ENCODE measurements at regions not wholly inside any gene's neighbourhood (a gene's known extent, or its start where the extent isn't known, plus 50 kb on each side); places are given as distances from the start of the nearest gene placed in this dataset.

DNA sequence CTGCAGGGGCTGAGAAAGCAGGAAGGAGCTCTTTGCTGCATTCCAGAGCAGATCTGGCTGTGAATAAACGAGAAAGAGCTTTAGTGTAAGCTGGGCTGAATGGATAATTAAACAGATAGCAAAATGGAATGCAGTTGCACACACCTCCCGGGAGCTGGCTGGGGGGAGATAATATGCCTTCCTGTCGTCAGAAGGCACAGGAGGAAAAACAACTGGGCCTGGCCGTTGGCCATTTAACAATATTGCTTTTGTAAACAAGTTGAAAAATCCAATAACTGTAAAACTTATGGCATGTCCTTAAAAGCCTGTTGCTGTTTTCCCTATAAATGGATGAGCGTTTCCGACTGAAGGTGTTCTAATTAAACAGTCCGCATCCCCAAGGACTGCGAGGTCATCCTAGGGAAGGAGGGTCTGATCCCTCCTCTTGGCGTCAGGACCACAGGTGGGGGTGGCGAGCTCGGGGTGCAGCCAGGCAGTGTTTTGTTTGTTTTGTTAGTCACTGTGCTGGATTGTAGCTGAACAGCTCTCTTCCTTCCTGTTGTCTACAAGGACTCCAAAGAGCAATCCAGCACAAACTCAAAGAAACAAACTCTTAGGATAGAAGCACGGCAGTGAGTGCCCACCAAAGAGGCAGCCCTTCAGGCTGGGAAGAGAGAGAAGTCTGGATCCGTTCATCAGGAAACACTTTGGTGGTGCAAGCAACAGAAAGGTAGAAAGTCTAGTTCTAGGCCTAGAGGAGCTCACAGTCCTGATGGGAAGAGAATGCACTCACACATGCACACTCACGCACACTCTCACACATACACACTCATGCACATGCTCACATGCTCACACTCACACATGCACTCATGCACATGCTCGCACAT, 133.4 kb upstream of the SMAD3 start:
- no peak for TF ChIP-seq CTCF (IDR thresholded peaks at IDR 0.05; ENCODE audit: low read depth, low read length)
- DNase-seq (ENCODE audit: low read depth in 2 of 2), result peak; percentile 75 to 81
- H3K4me3 ChIP-seq (replicated peaks in 1 of 2; ENCODE audit: low read depth in 2 of 2, low read length in 2 of 2), result peak overlapping the region in 1 of 2 donors; percentile 9

GRCh38 chr15:66932634-66933024, 132.8 kb upstream of the SMAD3 start:
- DNase-seq (ENCODE audit: low read depth in 2 of 2), result no peak
- no peak overlapping the region for H3K4me3 ChIP-seq (replicated peaks in 1 of 2; ENCODE audit: low read depth in 2 of 2, low read length in 2 of 2)
- TF ChIP-seq CTCF (IDR thresholded peaks at IDR 0.05; ENCODE audit: low read depth, low read length), result no peak

DNA sequence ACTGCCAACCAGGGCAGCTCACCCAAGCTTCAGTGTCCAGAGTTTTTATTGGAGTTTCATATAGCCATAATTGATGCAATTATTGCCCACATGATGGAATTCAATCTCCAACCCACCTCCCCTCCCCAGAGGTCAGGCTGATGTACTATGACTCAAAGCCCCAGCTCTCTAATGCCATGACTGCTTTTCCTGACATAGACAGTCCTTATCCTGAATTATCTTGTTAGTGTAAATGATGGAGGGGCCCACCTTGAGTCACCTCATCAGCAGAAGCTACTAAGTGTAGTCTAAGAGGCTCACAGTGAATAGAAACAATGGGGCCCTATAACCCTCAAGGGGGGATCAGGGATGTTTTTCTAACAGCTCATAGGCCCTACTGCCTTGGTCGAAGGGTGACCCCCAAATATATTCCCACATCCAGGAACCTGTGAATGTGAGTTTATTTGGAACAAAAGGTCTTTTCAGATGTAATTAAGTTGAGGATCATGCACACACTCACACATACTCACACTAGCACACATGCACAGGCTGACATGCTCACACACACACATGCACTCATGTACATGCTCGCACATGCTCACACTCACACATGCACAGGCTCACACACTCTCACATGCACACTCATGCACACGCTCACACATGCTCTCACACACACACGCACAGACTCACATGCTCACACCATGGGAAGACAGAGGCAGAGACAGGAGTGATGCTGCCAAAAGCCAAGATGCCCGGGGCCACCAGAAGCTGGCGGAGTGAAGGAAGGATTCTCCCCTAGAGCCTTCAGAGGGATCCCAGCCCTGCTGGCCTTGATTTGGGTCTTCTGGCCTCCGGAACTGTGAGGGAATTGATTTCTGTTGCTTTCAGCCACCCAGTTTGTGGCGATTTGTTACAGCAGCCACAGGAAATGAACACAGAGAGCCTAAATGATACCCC, 131.2 kb upstream of the SMAD3 start:
- no peak for TF ChIP-seq CTCF (IDR thresholded peaks at IDR 0.05; ENCODE audit: low read depth, low read length)
- no peak overlapping the region for H3K4me3 ChIP-seq (replicated peaks in 1 of 2; ENCODE audit: low read depth in 2 of 2, low read length in 2 of 2)
- no peak for DNase-seq (ENCODE audit: low read depth in 2 of 2)

DNA sequence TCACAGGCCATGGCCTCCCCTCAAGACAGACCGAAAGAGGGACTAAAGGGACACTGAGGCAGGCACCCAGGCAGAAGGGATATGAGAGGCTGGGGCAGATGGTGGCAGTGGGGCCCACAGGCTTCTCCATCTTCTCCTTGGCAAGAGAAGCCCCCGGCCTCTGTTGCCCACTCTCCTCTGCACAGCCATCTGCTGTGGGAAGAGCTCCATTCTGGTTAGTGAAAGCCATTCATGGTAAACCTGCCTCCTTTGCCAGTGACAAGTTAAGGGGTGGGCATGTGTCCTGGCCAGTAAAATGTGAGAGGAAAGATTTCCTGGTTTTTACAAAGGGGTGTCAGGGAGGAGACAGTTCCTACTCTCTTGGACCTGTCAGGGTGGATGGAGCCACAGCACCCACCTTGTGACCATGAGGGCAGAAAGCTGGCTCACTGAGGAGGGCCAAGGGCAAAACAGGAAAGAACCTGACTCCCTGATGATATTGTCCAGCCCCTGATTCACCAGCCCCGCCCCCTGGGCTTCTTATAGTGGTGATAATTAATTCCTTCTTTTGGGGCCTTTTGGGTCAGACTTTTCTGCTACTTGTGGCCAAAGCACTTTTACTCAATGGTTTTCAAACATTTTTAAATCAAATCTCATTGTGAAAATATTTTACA, 130.4 kb upstream of the SMAD3 start:
- H3K4me3 ChIP-seq (replicated peaks in 1 of 2; ENCODE audit: low read depth in 2 of 2, low read length in 2 of 2), result no peak overlapping the region
- DNase-seq (ENCODE audit: low read depth in 2 of 2), result no peak
- TF ChIP-seq CTCF (IDR thresholded peaks at IDR 0.05; ENCODE audit: low read depth, low read length), result no peak

DNA sequence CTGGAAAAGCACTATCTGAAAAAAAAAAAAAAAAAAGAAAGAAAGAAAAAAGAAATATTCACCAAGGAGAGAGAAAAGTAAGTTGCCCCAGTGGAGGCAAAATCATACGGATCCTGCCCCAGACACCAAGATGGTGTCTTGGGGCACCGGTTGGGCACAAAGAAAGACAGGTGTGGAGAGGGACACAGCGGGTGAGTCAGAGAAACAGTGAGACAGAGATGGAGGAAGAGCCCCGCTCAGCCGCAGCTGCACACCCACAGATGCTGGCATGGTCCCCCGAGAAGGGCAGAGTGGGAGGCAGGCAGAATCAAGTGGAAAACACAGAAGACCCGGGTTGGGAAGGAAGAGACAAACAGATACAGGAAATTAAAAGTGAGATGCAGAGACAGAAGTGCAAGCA, 129.7 kb upstream of the SMAD3 start:
- H3K4me3 ChIP-seq (replicated peaks in 1 of 2; ENCODE audit: low read depth in 2 of 2, low read length in 2 of 2), result no peak overlapping the region
- TF ChIP-seq CTCF (IDR thresholded peaks at IDR 0.05; ENCODE audit: low read depth, low read length), result no peak
- no peak for DNase-seq (ENCODE audit: low read depth in 2 of 2)

DNA sequence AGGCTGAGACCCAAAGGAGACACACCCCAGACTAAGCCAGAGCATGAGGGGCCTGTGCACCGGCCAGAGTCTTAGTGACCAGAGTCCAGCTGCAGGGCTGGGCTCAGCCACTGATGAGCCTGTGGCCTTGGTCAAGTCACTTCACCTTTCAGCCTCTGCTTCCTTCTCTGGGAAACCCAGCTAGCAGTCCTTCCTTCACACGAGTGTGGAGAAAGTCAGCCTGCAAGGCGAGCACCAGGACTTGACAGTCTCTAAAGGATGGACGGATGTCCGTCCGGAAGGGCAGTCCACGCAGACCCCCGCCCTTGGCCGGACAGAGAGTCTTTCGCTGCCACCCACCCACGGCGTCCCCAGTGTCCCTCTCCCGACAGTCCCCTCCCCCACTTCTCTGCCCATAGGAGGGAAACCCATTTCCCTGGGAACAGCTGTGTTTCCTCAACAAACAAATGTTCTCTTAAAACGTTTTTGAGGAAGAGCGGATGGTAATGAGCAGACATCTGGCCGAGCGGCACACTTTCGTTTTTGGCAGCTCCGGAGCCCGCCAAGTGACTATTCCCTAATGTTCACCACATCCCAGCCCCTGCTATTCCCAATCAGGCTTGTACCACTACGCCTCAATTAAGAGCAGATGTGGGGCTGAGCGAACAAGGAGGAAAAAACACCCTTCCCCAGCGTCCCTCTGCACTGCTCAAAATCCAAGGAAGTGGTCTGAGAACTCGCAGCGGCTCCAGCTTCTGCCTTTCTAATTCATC, 129.1 kb upstream of the SMAD3 start:
- DNase-seq (ENCODE audit: low read depth in 2 of 2), result peak; percentile 35 to 73
- no peak for TF ChIP-seq CTCF (IDR thresholded peaks at IDR 0.05; ENCODE audit: low read depth, low read length)
- H3K4me3 ChIP-seq (replicated peaks in 1 of 2; ENCODE audit: low read depth in 2 of 2, low read length in 2 of 2), result peak overlapping the region; percentile 33 to 52

Data from cardiac fibroblast (primary cell).